HCT116 (cell line): ENCODE measurements at regions not wholly inside any gene's neighbourhood (a gene's known extent, or its start where the extent isn't known, plus 50 kb on each side); places are given as distances from the start of the nearest gene placed in this dataset.

ENCODE experiments used
- ATAC-seq: fragments of 200-7000 bp; cut with Tn5 transposase; 2 replicates; pipeline ENCODE4 v1.9.1; 2020; ENCODE audit warnings: mild to moderate bottlenecking, moderate library complexity
- BruUV-seq: library from RNA; stranded (reverse); fragments of 400-500 nt; replicated peaks from 2 replicates; lab custom pipeline; 2021; lab: Mats Ljungman, UMichigan
- CTCF ChIA-PET: fragments of 300-600 bp; sonication (Branson Sonifier 250); formaldehyde crosslinking; loops from one replicate; lab custom pipeline; 2021; ENCODE audit warnings: antibody characterized with exemption; lab: Charles Lee
- POLR2A ChIA-PET: fragments of 300-600, 350-600 bp; sonication (Branson Sonifier 250); formaldehyde crosslinking; loops from one replicate; lab custom pipeline; 2021; ENCODE audit warnings: antibody characterized with exemption; lab: Charles Lee
- RAD21 ChIA-PET, 2 experiments: fragments of 300-600 bp; sonication (Branson Sonifier 250); formaldehyde crosslinking; loops; one replicate each; lab custom pipeline; 2023; ENCODE audit warnings: low total read pairs in 2 of 2; ENCODE audit not compliant: uncharacterized antibody in 2 of 2, unreplicated experiment in 2 of 2, low non-redundant PET in 1 of 2; lab: Charles Lee
- DNase-seq: peaks from one replicate; pipeline ENCODE4 v3.0.0-alpha.2; 2010; ENCODE audit warnings: low read depth, low spot score
- H2AFZ ChIP-seq: fragments of 200-600 bp; shearing (Covaris generic), sonication (generic); 2 replicates; pipeline ENCODE4 v1.6.1; 2017; ENCODE audit warnings: low read depth, mixed run types, mixed read lengths, antibody characterized with exemption, low read length; ENCODE audit not compliant: poor library complexity, severe bottlenecking
- H3K27ac ChIP-seq: 2 replicates; pipeline ENCODE4 v1.5.1; 2012; ENCODE audit warnings: low read depth, low read length
- H3K27me3 ChIP-seq: fragments of 200-600 bp; sonication (generic); 2 replicates; pipeline ENCODE4 v1.6.1; 2016; ENCODE audit warnings: mixed run types, low read length, mixed read lengths; ENCODE audit not compliant: insufficient read depth
- H3K36me3 ChIP-seq, 2 experiments: fragments of 200-500 bp in 1 of 2; fragments of 200-600 bp in 1 of 2; sonication (Bioruptor generic) in 1 of 2; sonication (generic) in 1 of 2; 2 replicates each; pipeline versions ENCODE4 v1.5.1 to v1.6.1; 2014 to 2016; ENCODE audit warnings: low read length in 2 of 2, inconsistent platforms in 1 of 2, mixed read lengths in 1 of 2, mixed run types in 1 of 2; ENCODE audit not compliant: insufficient read depth in 2 of 2, control insufficient read depth in 1 of 2
- H3K4me1 ChIP-seq, 2 experiments: fragments of 200-600 bp in 1 of 2; sonication (generic) in 1 of 2; 2 replicates each; pipeline versions ENCODE4 v1.5.1 to v1.6.1; 2012 to 2017; ENCODE audit warnings: low read length in 2 of 2, inconsistent platforms in 1 of 2, mild to moderate bottlenecking in 1 of 2, mixed read lengths in 1 of 2, mixed run types in 1 of 2, moderate library complexity in 1 of 2; ENCODE audit not compliant: insufficient read depth in 2 of 2, control insufficient read depth in 1 of 2
- H3K4me2 ChIP-seq: fragments of 200-600 bp; sonication (generic); 2 replicates; pipeline ENCODE4 v1.6.1; 2017; ENCODE audit warnings: mixed run types, low read length, mixed read lengths
- H3K4me3 ChIP-seq, 2 experiments: fragments of 200-600 bp in 1 of 2; sonication (generic) in 1 of 2; replicated peaks in 1 of 2; 2 replicates each; pipeline ENCODE4 v1.5.1; 2011 to 2016; ENCODE audit warnings: low read length in 2 of 2, control low read depth in 1 of 2, low read depth in 1 of 2, mild to moderate bottlenecking in 1 of 2, mixed read lengths in 1 of 2, mixed run types in 1 of 2
- H3K79me2 ChIP-seq: fragments of 200-600 bp; sonication (generic); 2 replicates; pipeline ENCODE4 v1.6.1; 2017; ENCODE audit warnings: mild to moderate bottlenecking, mixed run types, low read length, moderate library complexity, mixed read lengths; ENCODE audit not compliant: insufficient read depth
- H3K9ac ChIP-seq: fragments of 200-600 bp; sonication (generic); 2 replicates; pipeline ENCODE4 v1.6.1; 2016; ENCODE audit warnings: low read length, mixed read lengths
- H3K9me2 ChIP-seq: fragments of 200-600 bp; sonication (generic), shearing (Covaris generic); 2 replicates; pipeline ENCODE4 v1.6.1; 2017; ENCODE audit warnings: mixed run types, mild to moderate bottlenecking, moderate library complexity; ENCODE audit not compliant: insufficient read depth
- H3K9me3 ChIP-seq, 2 experiments: fragments of 200-500 bp in 1 of 2; fragments of 200-600 bp in 1 of 2; sonication (Bioruptor generic) in 1 of 2; sonication (generic) in 1 of 2; 2 replicates each; pipeline ENCODE4 v1.6.1; 2014 to 2017; ENCODE audit warnings: low read length in 2 of 2, mixed read lengths in 2 of 2, inconsistent platforms in 1 of 2, low read depth in 1 of 2, mild to moderate bottlenecking in 1 of 2, mixed run types in 1 of 2, moderate library complexity in 1 of 2; ENCODE audit not compliant: control insufficient read depth in 1 of 2, insufficient read depth in 1 of 2
- H4K20me1 ChIP-seq: fragments of 200-600 bp; sonication (generic), shearing (Covaris generic); 2 replicates; pipeline ENCODE4 v1.6.1; 2017; ENCODE audit warnings: mixed run types, mild to moderate bottlenecking, moderate library complexity; ENCODE audit not compliant: insufficient read depth
- CBX3 ChIP-seq: IDR thresholded peaks from 2 replicates; pipeline ENCODE4 v1.6.1; 2012; ENCODE audit warnings: low read depth
- EZH2 ChIP-seq: fragments of 200-600 bp; sonication (generic); IDR thresholded peaks from 2 replicates; pipeline ENCODE4 v1.6.1; 2017; ENCODE audit warnings: antibody characterized with exemption, mixed run types
- EZH2phosphoT487 ChIP-seq: fragments of 200-600 bp; IDR thresholded peaks from 2 replicates; pipeline ENCODE4 v1.6.1; 2018; ENCODE audit warnings: antibody characterized with exemption, borderline replicate concordance
- FOSL1 ChIP-seq: IDR thresholded peaks from 2 replicates; pipeline ENCODE4 v1.6.1; 2012; ENCODE audit warnings: low read depth
- POLR2AphosphoS5 ChIP-seq: IDR thresholded peaks from 2 replicates; pipeline ENCODE4 v1.6.1; 2011; ENCODE audit warnings: mild to moderate bottlenecking, low read depth, low read length, moderate library complexity
- RAD21 ChIP-seq: IDR thresholded peaks from 2 replicates; pipeline ENCODE4 v1.6.1; 2012; ENCODE audit warnings: low read depth, mild to moderate bottlenecking
- SIN3A ChIP-seq: IDR thresholded peaks from 2 replicates; pipeline ENCODE4 v1.6.1; 2012; ENCODE audit warnings: low read depth
- ZNF274 ChIP-seq: fragments of 200-500 bp; sonication (Bioruptor generic); IDR thresholded peaks from 2 replicates; pipeline ENCODE4 v1.6.1; 2014; ENCODE audit warnings: mild to moderate bottlenecking, low read depth, low read length, inconsistent platforms
- intact Hi-C: fragments of 100-400 bp; cut with micrococcal nuclease; formaldehyde crosslinking; loops from 2 replicates; pipeline ENCODE4 v1.10.0; 2022
- TF ChIP-seq, protein P1 (sequence below): IDR thresholded peaks from 2 replicates; pipeline ENCODE4 v1.6.1; 2012
- TF ChIP-seq, protein P2 (sequence below): IDR thresholded peaks from 2 replicates; pipeline ENCODE4 v1.6.1; 2011; ENCODE audit warnings: mild to moderate bottlenecking, low read length, moderate library complexity; ENCODE audit not compliant: insufficient replicate concordance; ENCODE audit errors: extremely low read depth

GRCh38 chr1:116242741-116243140 is 130.3 kb upstream of the ATP1A1 start (continued):
- TF ChIP-seq, protein P1, sequence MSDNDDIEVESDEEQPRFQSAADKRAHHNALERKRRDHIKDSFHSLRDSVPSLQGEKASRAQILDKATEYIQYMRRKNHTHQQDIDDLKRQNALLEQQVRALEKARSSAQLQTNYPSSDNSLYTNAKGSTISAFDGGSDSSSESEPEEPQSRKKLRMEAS = no peak
- no peak for TF ChIP-seq EZH2
- no peak for TF ChIP-seq ZNF274
- no peak for TF ChIP-seq CBX3

GRCh38 chr1:116243333-116244054 is 129.6 kb upstream of the ATP1A1 start:
- H2AFZ ChIP-seq = no peak overlapping the region
- no peaks in the 10 kb centered on the region for H3K36me3 ChIP-seq
- H3K9me3 ChIP-seq = no peaks in the 10 kb centered on the region
- DNase-seq = no peak
- no peak overlapping the region for H3K9ac ChIP-seq
- H3K27ac ChIP-seq = no peak overlapping the region
- no peaks in the 10 kb centered on the region for H4K20me1 ChIP-seq
- TF ChIP-seq SIN3A (no peak), FOSL1 (no peak), EZH2phosphoT487 (no peak), POLR2AphosphoS5 (no peak), RAD21 (no peak)
- TF ChIP-seq, protein P2, sequence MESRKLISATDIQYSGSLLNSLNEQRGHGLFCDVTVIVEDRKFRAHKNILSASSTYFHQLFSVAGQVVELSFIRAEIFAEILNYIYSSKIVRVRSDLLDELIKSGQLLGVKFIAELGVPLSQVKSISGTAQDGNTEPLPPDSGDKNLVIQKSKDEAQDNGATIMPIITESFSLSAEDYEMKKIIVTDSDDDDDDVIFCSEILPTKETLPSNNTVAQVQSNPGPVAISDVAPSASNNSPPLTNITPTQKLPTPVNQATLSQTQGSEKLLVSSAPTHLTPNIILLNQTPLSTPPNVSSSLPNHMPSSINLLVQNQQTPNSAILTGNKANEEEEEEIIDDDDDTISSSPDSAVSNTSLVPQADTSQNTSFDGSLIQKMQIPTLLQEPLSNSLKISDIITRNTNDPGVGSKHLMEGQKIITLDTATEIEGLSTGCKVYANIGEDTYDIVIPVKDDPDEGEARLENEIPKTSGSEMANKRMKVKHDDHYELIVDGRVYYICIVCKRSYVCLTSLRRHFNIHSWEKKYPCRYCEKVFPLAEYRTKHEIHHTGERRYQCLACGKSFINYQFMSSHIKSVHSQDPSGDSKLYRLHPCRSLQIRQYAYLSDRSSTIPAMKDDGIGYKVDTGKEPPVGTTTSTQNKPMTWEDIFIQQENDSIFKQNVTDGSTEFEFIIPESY = no peak
- TF ChIP-seq, all 23 proteins: peak for 0
- BruUV-seq = no TSS peak
- no peaks in the 10 kb centered on the region for H3K27me3 ChIP-seq
- intact Hi-C loops = no loop called here
- no peak overlapping the region for H3K4me2 ChIP-seq
- ChIA-PET POLR2A (no interaction called here), RAD21 (no interaction called here), CTCF (no interaction called here)
- H3K4me3 ChIP-seq = no peak overlapping the region
- no peak for ATAC-seq
- no peaks in the 10 kb centered on the region for H3K79me2 ChIP-seq
- no peaks in the 10 kb centered on the region for H3K9me2 ChIP-seq
- no peaks in the 10 kb centered on the region for H3K4me1 ChIP-seq
